GM12892 (cell line): ENCODE measurements at regions not wholly inside any gene's neighbourhood (a gene's known extent, or its start where the extent isn't known, plus 50 kb on each side); places are given as distances from the start of the nearest gene placed in this dataset.

ENCODE experiments used
- POLR2A ChIP-seq: IDR thresholded peaks from 2 replicates; pipeline ENCODE4 v1.6.1; 2011; ENCODE audit warnings: low read depth, low read length, control low read depth
- POLR2AphosphoS5 ChIP-seq: IDR thresholded peaks from 2 replicates; pipeline ENCODE4 v1.6.1; 2011; ENCODE audit warnings: low read depth, low read length, control low read depth
- TAF1 ChIP-seq: IDR thresholded peaks from 2 replicates; pipeline ENCODE4 v1.6.1; 2011; ENCODE audit warnings: low read depth, mild to moderate bottlenecking, control low read depth, low read length, borderline replicate concordance

- TF ChIP-seq TAF1 (no peak), POLR2A (no peak), POLR2AphosphoS5 (no peak)
These were observed 958.4 kb downstream of the TYW1 start for GRCh38 chr7:67955061-67955460.
